Heart left ventricle (tissue), 13 donors: ENCODE measurements at regions not wholly inside any gene's neighbourhood (a gene's known extent, or its start where the extent isn't known, plus 50 kb on each side); places are given as distances from the start of the nearest gene placed in this dataset.

Source experiments
- POLR2A ChIP-seq, 2 donors: fragments of 450-650 bp; IDR thresholded peaks; one replicate each; pipeline ENCODE4 v1.6.1; 2017; ENCODE audit warnings: antibody characterized with exemption in 2 of 2, mild to moderate bottlenecking in 2 of 2, moderate library complexity in 2 of 2
- TF ChIP-seq, protein P1 (sequence below), 12 donors: fragments of 200-600 bp; sonication (generic) in 4 of 12; IDR thresholded peaks; one replicate each; pipeline versions ENCODE4 v1.5.0 to v1.8.0; 2018 to 2022; ENCODE audit warnings: antibody characterized with exemption in 12 of 12, mild to moderate bottlenecking in 5 of 12
- donor health status: ischemic (EF 13 %, LVEDD 7.1; RV severe dilation, severe dysfunction).
- donor health status: DM: no; HTN: yes; CAD: no.
- donor health status: DM: no; HTN: no; CAD: no.
- donor health status: ischemic (EF 25% LVEDD 6.9; RV normal size, moderate dysfunction).
- donor health status: ischemic (EF 25% LVEDD 5.7; RV mildly dilated, moderate dysfunction).
- donor health status: ischemic (EF 35%, LVEDD 5.7; RV mildly dilated, moderate dysfunction).
- donor health status: nonischemic (EF 11% LVEDD 7.7; RV severe dilation, severe dysfunction).
- donor health status: DM: yes; HTN: yes; CAD: no.
- donor health status: PGD.
- donor health status: ischemic (EF 29% LVEDD 5.4; RV normal size, mild dysfunction).
- donor health status: nonischemic (EF 23%, LVEDD 6.1; RV moderate dilation, normal function).

GRCh38 chr4:81912376-81913030 is 440.8 kb upstream of the RASGEF1B start:
- TF ChIP-seq, protein P1, sequence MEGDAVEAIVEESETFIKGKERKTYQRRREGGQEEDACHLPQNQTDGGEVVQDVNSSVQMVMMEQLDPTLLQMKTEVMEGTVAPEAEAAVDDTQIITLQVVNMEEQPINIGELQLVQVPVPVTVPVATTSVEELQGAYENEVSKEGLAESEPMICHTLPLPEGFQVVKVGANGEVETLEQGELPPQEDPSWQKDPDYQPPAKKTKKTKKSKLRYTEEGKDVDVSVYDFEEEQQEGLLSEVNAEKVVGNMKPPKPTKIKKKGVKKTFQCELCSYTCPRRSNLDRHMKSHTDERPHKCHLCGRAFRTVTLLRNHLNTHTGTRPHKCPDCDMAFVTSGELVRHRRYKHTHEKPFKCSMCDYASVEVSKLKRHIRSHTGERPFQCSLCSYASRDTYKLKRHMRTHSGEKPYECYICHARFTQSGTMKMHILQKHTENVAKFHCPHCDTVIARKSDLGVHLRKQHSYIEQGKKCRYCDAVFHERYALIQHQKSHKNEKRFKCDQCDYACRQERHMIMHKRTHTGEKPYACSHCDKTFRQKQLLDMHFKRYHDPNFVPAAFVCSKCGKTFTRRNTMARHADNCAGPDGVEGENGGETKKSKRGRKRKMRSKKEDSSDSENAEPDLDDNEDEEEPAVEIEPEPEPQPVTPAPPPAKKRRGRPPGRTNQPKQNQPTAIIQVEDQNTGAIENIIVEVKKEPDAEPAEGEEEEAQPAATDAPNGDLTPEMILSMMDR (IDR thresholded peaks at IDR 0.05) = no peak
- TF ChIP-seq POLR2A (IDR thresholded peaks at IDR 0.05) = no peak
